Cardiac muscle cell (in vitro differentiated cells and primary cell): ENCODE measurements at regions not wholly inside any gene's neighbourhood (a gene's known extent, or its start where the extent isn't known, plus 50 kb on each side); places are given as distances from the start of the nearest gene placed in this dataset.

Experiments
- DNase-seq, 2 donors: peaks; one replicate each; pipeline versions ENCODE4 v3.0.0 to v3.0.0-alpha.2; 2010 to 2017; ENCODE audit warnings: low read depth in 1 of 2, low spot score in 1 of 2
- H3K27ac ChIP-seq: fragments of 200-600 bp; sonication (generic); 2 replicates; pipeline ENCODE4 v1.5.1; 2016
- H3K27me3 ChIP-seq: fragments of 200-600 bp; sonication (generic); 2 replicates; pipeline ENCODE4 v1.6.0; 2016; ENCODE audit warnings: control low read depth
- H3K36me3 ChIP-seq: fragments of 200-600 bp; sonication (generic); 2 replicates; pipeline ENCODE4 v1.5.1; 2016; ENCODE audit warnings: control low read depth
- H3K4me1 ChIP-seq: fragments of 200-600 bp; sonication (generic); 2 replicates; pipeline ENCODE4 v1.8.1; 2017; ENCODE audit warnings: low read depth, mild to moderate bottlenecking, mixed run types
- H3K4me3 ChIP-seq: fragments of 200-600 bp; sonication (generic); 2 replicates; pipeline ENCODE4 v1.5.1; 2016; ENCODE audit warnings: mild to moderate bottlenecking
- H3K9me3 ChIP-seq: fragments of 200-600 bp; sonication (generic); 2 replicates; pipeline ENCODE4 v1.5.1; 2017; ENCODE audit warnings: low read depth, mild to moderate bottlenecking, control low read depth
- TF ChIP-seq, protein P1 (sequence below): IDR thresholded peaks from 2 replicates; pipeline ENCODE4 v1.5.1; 2012; ENCODE audit warnings: low read depth, mild to moderate bottlenecking, low read length

DNA sequence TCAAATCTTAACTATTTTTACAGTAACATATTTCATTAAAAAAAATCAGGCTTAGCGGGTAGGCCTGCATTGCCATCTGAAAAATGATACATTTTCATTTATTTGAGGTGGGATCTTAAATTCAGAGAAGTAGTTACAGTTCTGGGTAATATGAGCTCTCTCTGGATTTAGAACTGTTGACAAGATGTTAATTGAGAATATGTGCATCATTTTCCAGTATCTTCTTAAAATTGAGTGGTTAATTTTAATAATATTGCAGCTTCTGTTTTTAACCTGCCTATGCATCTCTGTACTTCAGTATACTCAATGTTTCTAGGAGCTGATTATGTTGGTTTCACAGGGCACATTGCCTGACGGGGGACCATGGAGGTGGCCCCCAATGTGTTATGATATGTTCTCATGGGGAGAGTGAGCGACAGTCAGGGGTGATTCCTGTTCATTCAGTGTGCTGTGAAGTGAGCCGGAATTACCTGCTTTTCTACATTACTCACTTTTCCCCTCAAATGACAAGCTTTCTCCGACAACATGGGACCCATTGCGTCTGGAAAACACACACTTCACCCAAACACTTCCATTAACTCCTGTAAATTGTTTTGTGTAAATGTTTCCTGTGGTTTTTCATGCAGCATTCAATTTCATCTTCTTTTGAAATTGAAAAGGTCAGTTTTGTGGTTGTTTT is 406.2 kb downstream of the MTX2 start:
- H3K36me3 ChIP-seq, result no peaks in the 10 kb centered on the region
- H3K4me3 ChIP-seq, result no peak overlapping the region
- no peaks in the 10 kb centered on the region for H3K27me3 ChIP-seq
- peaks cover 49% of the 10 kb centered on the region for H3K4me1 ChIP-seq
- TF ChIP-seq, protein P1, sequence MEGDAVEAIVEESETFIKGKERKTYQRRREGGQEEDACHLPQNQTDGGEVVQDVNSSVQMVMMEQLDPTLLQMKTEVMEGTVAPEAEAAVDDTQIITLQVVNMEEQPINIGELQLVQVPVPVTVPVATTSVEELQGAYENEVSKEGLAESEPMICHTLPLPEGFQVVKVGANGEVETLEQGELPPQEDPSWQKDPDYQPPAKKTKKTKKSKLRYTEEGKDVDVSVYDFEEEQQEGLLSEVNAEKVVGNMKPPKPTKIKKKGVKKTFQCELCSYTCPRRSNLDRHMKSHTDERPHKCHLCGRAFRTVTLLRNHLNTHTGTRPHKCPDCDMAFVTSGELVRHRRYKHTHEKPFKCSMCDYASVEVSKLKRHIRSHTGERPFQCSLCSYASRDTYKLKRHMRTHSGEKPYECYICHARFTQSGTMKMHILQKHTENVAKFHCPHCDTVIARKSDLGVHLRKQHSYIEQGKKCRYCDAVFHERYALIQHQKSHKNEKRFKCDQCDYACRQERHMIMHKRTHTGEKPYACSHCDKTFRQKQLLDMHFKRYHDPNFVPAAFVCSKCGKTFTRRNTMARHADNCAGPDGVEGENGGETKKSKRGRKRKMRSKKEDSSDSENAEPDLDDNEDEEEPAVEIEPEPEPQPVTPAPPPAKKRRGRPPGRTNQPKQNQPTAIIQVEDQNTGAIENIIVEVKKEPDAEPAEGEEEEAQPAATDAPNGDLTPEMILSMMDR, result no peak
- DNase-seq, result no peak
- H3K27ac ChIP-seq, result peak overlapping the region; percentile 51
- no peaks in the 10 kb centered on the region for H3K9me3 ChIP-seq

DNA sequence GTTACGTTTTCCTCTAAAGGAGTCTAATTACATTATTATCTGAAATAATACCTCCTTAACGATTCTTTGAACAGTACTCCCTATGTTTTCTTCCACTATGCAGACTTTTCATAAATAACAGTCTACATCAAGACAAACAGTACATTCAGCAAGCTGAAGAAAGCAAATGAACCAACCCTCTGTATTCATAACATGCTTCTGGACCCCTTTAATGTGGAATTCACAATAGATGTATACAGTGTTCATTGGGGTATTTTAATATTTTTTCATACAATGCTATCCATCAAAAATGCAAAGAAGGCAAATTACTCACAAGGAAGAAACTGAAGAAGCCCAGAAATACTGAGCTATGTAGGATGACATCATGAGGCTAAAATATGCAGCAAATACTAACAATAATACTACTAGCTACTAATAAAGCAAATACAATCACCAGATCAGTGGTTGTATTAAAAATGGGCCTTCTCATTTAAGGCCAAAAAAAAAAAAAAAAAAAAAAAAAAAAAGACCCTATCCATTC is 408.6 kb downstream of the MTX2 start:
- DNase-seq, result no peak
- H3K4me1 ChIP-seq, result peaks cover 53% of the 10 kb centered on the region
- H3K4me3 ChIP-seq, result no peak overlapping the region
- TF ChIP-seq, protein P1, result no peak
- H3K9me3 ChIP-seq, result no peaks in the 10 kb centered on the region
- no peaks in the 10 kb centered on the region for H3K27me3 ChIP-seq
- no peak overlapping the region for H3K27ac ChIP-seq
- no peaks in the 10 kb centered on the region for H3K36me3 ChIP-seq

DNA sequence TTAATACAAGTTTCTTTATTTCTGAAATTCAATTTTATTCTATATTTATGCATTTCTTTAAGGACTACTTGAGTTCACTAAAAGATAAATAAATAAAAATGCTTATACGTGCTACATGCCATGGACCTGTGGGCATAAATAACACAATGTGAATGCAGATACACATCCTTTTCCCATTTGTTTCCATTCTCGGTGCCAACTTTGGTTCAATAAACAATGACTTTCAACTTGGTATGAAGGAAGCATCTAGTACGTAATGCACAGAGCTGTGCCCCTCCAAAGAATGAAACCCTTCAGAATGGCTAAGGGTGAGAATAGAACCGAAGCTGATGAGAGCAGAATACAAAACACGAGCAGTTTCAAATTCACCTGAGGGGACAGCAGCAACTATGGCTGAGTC is 409.3 kb downstream of the MTX2 start:
- peaks cover 55% of the 10 kb centered on the region for H3K4me1 ChIP-seq
- TF ChIP-seq, protein P1, result no peak
- no peaks in the 10 kb centered on the region for H3K9me3 ChIP-seq
- H3K36me3 ChIP-seq, result no peaks in the 10 kb centered on the region
- no peak for DNase-seq
- H3K4me3 ChIP-seq, result no peak overlapping the region
- no peak overlapping the region for H3K27ac ChIP-seq
- no peaks in the 10 kb centered on the region for H3K27me3 ChIP-seq

DNA sequence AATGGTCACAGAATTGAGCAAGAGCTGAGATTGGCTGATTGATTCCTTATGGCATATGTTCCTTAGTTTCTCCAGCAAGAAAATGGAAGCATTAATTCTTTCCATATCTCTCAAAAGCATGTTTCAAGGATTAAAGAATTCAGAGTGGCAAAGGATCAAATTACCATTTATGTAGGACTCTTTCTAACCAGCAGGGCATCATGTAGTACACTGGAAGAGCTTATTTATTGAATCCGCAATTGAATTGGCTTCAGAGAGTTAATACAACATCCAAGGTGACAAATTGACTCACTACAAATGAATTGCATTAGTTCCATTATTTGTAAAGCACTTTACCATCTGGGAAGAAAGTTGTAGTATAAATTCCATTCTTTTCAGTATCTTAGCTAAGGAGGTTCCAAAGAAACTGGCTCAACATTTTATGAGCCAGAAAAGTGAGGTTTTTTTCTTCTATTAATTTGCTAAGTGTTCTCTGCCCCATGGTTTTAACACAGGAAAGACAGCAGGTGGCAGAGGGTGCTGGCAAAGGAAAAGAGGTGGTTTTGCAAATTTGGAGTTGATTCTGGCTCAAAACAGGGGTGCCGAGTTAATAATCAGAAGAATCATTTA is 409.9 kb downstream of the MTX2 start:
- H3K36me3 ChIP-seq, result no peaks in the 10 kb centered on the region
- no peaks in the 10 kb centered on the region for H3K27me3 ChIP-seq
- TF ChIP-seq, protein P1, result no peak
- peaks cover 60% of the 10 kb centered on the region for H3K4me1 ChIP-seq
- no peaks in the 10 kb centered on the region for H3K9me3 ChIP-seq
- DNase-seq, result no peak
- no peak overlapping the region for H3K4me3 ChIP-seq
- no peak overlapping the region for H3K27ac ChIP-seq

DNA sequence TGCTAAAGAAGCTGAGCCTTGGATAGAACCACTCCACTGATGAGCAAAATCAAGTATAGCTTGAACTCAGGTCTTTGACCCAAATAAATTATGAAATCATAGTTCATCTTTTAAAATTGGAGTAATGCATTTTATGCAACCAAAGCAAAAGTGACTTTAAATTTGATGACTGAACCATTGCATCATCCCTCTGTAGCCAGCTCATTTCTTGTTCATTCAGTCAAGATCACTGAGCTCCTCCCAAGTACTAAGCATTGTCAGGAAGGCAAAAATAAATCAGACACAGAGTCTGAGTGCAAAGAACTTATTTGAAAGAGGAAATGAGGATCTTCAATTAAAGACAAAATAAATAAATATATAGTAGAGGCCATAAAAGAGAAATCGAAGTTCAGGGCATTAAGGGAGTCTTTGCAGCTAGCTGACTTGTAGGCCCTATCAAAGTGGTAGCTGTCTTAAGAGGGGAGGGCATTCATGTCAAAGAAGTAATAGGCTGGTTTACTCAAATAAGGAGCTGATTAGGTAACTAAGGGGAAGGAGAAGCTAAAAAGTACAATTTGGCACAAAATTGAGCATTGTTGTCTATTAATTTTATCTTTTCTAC is 411.8 kb downstream of the MTX2 start:
- Histone ChIP-seq H3K36me3 (no peaks in the 10 kb centered on the region), H3K4me3 (no peak overlapping the region), H3K27me3 (no peaks in the 10 kb centered on the region), H3K4me1 (peaks cover 58% of the 10 kb centered on the region), H3K9me3 (no peaks in the 10 kb centered on the region), H3K27ac (peak overlapping the region; percentile 88)
- DNase-seq, result peak in 1 of 2 donors; percentile 17
- TF ChIP-seq, protein P1, result no peak
